HAP-1 (cell line): ENCODE measurements at regions not wholly inside any gene's neighbourhood (a gene's known extent, or its start where the extent isn't known, plus 50 kb on each side); places are given as distances from the start of the nearest gene placed in this dataset.

Experiments
- DNase-seq, 2 experiments: peaks; one replicate each; pipeline ENCODE4 v3.0.0-alpha.2; 2016 to 2020; ENCODE audit warnings: low spot score in 2 of 2
- H3K27me3 ChIP-seq: fragments of 250-450 bp; sonication (Bioruptor Pico); 2 replicates; pipeline ENCODE4 v1.5.1; 2020; ENCODE audit warnings: low read depth, mild to moderate bottlenecking, moderate library complexity
- H3K36me3 ChIP-seq: fragments of 250-450 bp; sonication (Bioruptor Pico); replicated peaks from 2 replicates; pipeline ENCODE4 v1.5.1; 2020; ENCODE audit warnings: mild to moderate bottlenecking
- H3K4me1 ChIP-seq: fragments of 250-450 bp; sonication (Bioruptor Pico); 2 replicates; pipeline ENCODE4 v1.5.1; 2020; ENCODE audit warnings: mild to moderate bottlenecking
- H3K4me3 ChIP-seq: fragments of 250-450 bp; sonication (Bioruptor Pico); 2 replicates; pipeline ENCODE4 v1.5.1; 2020; ENCODE audit warnings: mild to moderate bottlenecking, moderate library complexity
- H3K9me3 ChIP-seq: fragments of 250-450 bp; sonication (Bioruptor Pico); 2 replicates; pipeline ENCODE4 v1.5.1; 2020; ENCODE audit warnings: mild to moderate bottlenecking, moderate library complexity
- in situ Hi-C: fragments of 300-500 bp; cut with MboI; formaldehyde crosslinking; loops from 3 replicates; pipeline ENCODE4 v1.14.3; 2020; ENCODE audit warnings: low sequenced_read_pairs, inconsistent platforms, mixed read lengths

- Histone ChIP-seq H3K27me3 (no peaks in the 10 kb centered on the region), H3K36me3 (no peaks in the 10 kb centered on the region), H3K9me3 (no peaks in the 10 kb centered on the region), H3K4me3 (no peak overlapping the region), H3K4me1 (no peaks in the 10 kb centered on the region)
- in situ Hi-C loops: no loop called here
- DNase-seq: no peak
Measured at GRCh38 chr21:20646431-20647165, 351.6 kb upstream of the NCAM2 start.

GRCh38 chr21:20647607-20648006 is 350.6 kb upstream of the NCAM2 start:
- in situ Hi-C loops: no loop called here
- Histone ChIP-seq H3K36me3 (no peaks in the 10 kb centered on the region), H3K27me3 (no peaks in the 10 kb centered on the region), H3K4me1 (no peaks in the 10 kb centered on the region), H3K4me3 (no peak overlapping the region), H3K9me3 (no peaks in the 10 kb centered on the region)
- DNase-seq: no peak

- Histone ChIP-seq H3K36me3 (no peaks in the 10 kb centered on the region), H3K27me3 (no peaks in the 10 kb centered on the region), H3K4me1 (no peaks in the 10 kb centered on the region), H3K4me3 (no peak overlapping the region), H3K9me3 (no peaks in the 10 kb centered on the region)
- DNase-seq: no peak
- in situ Hi-C loops: no loop called here
Measured at GRCh38 chr21:20649231-20649630, 349.0 kb upstream of the NCAM2 start.

GRCh38 chr21:20652846-20653245 is 345.4 kb upstream of the NCAM2 start:
- no peaks in the 10 kb centered on the region for H3K4me1 ChIP-seq
- H3K4me3 ChIP-seq: no peak overlapping the region
- DNase-seq: no peak
- no peaks in the 10 kb centered on the region for H3K36me3 ChIP-seq
- in situ Hi-C loops: no loop called here
- no peaks in the 10 kb centered on the region for H3K9me3 ChIP-seq
- H3K27me3 ChIP-seq: no peaks in the 10 kb centered on the region

GRCh38 chr21:20661246-20661645 is 337.0 kb upstream of the NCAM2 start:
- in situ Hi-C loops: no loop called here
- no peaks in the 10 kb centered on the region for H3K27me3 ChIP-seq
- H3K4me1 ChIP-seq: peaks cover 13% of the 10 kb centered on the region
- H3K4me3 ChIP-seq: peak overlapping the region; percentile 8
- peak; percentile 38 to 56 for DNase-seq
- no peaks in the 10 kb centered on the region for H3K36me3 ChIP-seq
- H3K9me3 ChIP-seq: peaks cover 3% of the 10 kb centered on the region; the same call in 1 of the 2 replicates

- in situ Hi-C loops: no loop called here
- Histone ChIP-seq H3K9me3 (peaks cover 3% of the 10 kb centered on the region; the same call in 1 of the 2 replicates), H3K4me3 (peak overlapping the region; percentile 8), H3K36me3 (no peaks in the 10 kb centered on the region), H3K27me3 (no peaks in the 10 kb centered on the region), H3K4me1 (peaks cover 13% of the 10 kb centered on the region)
- DNase-seq: peak; percentile 65 to 79
Measured at GRCh38 chr21:20661745-20662422, 336.3 kb upstream of the NCAM2 start.

- H3K4me3 ChIP-seq: no peak overlapping the region
Measured at GRCh38 chr21:20662514-20662913, 335.7 kb upstream of the NCAM2 start.

GRCh38 chr21:20667931-20668330 is 330.3 kb upstream of the NCAM2 start:
- no peaks in the 10 kb centered on the region for H3K36me3 ChIP-seq
- no peaks in the 10 kb centered on the region for H3K4me1 ChIP-seq
- H3K27me3 ChIP-seq: no peaks in the 10 kb centered on the region
- no peak for DNase-seq
- in situ Hi-C loops: no loop called here
- no peak overlapping the region for H3K4me3 ChIP-seq
- H3K9me3 ChIP-seq: peaks cover 5% of the 10 kb centered on the region; the same call in 1 of the 2 replicates

More at GRCh38 chr21:20662514-20662913, 335.7 kb upstream of the NCAM2 start:
- no peaks in the 10 kb centered on the region for H3K27me3 ChIP-seq
- peak; percentile 4 to 57 for DNase-seq
- in situ Hi-C loops: no loop called here
- H3K9me3 ChIP-seq: peaks cover 3% of the 10 kb centered on the region; the same call in 1 of the 2 replicates
- H3K36me3 ChIP-seq: no peaks in the 10 kb centered on the region
- H3K4me1 ChIP-seq: peaks cover 13% of the 10 kb centered on the region

- DNase-seq: no peak
- in situ Hi-C loops: no loop called here
- Histone ChIP-seq H3K36me3 (no peaks in the 10 kb centered on the region), H3K4me3 (no peak overlapping the region), H3K4me1 (no peaks in the 10 kb centered on the region), H3K27me3 (no peaks in the 10 kb centered on the region), H3K9me3 (no peaks in the 10 kb centered on the region; the same call in 1 of the 2 replicates)
Measured at GRCh38 chr21:20685475-20685874, 312.7 kb upstream of the NCAM2 start.

- H3K4me1 ChIP-seq: no peaks in the 10 kb centered on the region
- H3K36me3 ChIP-seq: no peaks in the 10 kb centered on the region
- H3K4me3 ChIP-seq: no peak overlapping the region
- in situ Hi-C loops: no loop called here
- H3K27me3 ChIP-seq: no peaks in the 10 kb centered on the region
- DNase-seq: peak in 1 of 2 experiments; percentile 12
- H3K9me3 ChIP-seq: no peaks in the 10 kb centered on the region
Measured at GRCh38 chr21:20698585-20698984, 299.6 kb upstream of the NCAM2 start.

- in situ Hi-C loops: no loop called here
- Histone ChIP-seq H3K36me3 (no peaks in the 10 kb centered on the region), H3K9me3 (no peaks in the 10 kb centered on the region), H3K27me3 (no peaks in the 10 kb centered on the region), H3K4me1 (no peaks in the 10 kb centered on the region), H3K4me3 (no peak overlapping the region)
- DNase-seq: no peak
Measured at GRCh38 chr21:20701235-20701634, 297.0 kb upstream of the NCAM2 start.

- H3K9me3 ChIP-seq: no peaks in the 10 kb centered on the region
- H3K4me3 ChIP-seq: no peak overlapping the region
- in situ Hi-C loops: no loop called here
Measured at GRCh38 chr21:20703112-20703767, 295.0 kb upstream of the NCAM2 start.

GRCh38 chr21:20720623-20721022 is 277.6 kb upstream of the NCAM2 start:
- no peaks in the 10 kb centered on the region for H3K9me3 ChIP-seq
- in situ Hi-C loops: no loop called here
- no peaks in the 10 kb centered on the region for H3K4me1 ChIP-seq
- H3K27me3 ChIP-seq: no peaks in the 10 kb centered on the region
- DNase-seq: no peak
- H3K36me3 ChIP-seq: no peaks in the 10 kb centered on the region
- no peak overlapping the region for H3K4me3 ChIP-seq

More at GRCh38 chr21:20703112-20703767, 295.0 kb upstream of the NCAM2 start:
- Histone ChIP-seq H3K36me3 (no peaks in the 10 kb centered on the region), H3K4me1 (no peaks in the 10 kb centered on the region), H3K27me3 (no peaks in the 10 kb centered on the region)
- no peak for DNase-seq

GRCh38 chr21:20721151-20721550 is 277.1 kb upstream of the NCAM2 start:
- Histone ChIP-seq H3K27me3 (no peaks in the 10 kb centered on the region), H3K36me3 (no peaks in the 10 kb centered on the region), H3K4me1 (no peaks in the 10 kb centered on the region), H3K4me3 (no peak overlapping the region), H3K9me3 (no peaks in the 10 kb centered on the region)
- no peak for DNase-seq
- in situ Hi-C loops: no loop called here
